IPS-20b (cell line): ENCODE measurements at regions not wholly inside any gene's neighbourhood (a gene's known extent, or its start where the extent isn't known, plus 50 kb on each side); places are given as distances from the start of the nearest gene placed in this dataset.

Source experiments
- H3K27ac ChIP-seq: one replicate; pipeline ENCODE4 v1.5.1; 2013; ENCODE audit warnings: low read length
- H3K27me3 ChIP-seq: 2 replicates; pipeline ENCODE4 v1.6.1; 2013; ENCODE audit warnings: mild to moderate bottlenecking, low read length, inconsistent platforms; ENCODE audit not compliant: insufficient read depth
- H3K36me3 ChIP-seq: 2 replicates; pipeline ENCODE4 v1.6.1; 2013; ENCODE audit warnings: low read depth, mild to moderate bottlenecking, inconsistent platforms, low read length, moderate library complexity; ENCODE audit not compliant: insufficient read depth
- H3K4me1 ChIP-seq: 2 replicates; pipeline ENCODE4 v1.6.1; 2013; ENCODE audit warnings: mild to moderate bottlenecking, control low read depth, inconsistent platforms, low read length, moderate library complexity; ENCODE audit not compliant: insufficient read depth
- H3K4me3 ChIP-seq: 2 replicates; pipeline ENCODE4 v1.5.1; 2013; ENCODE audit warnings: mild to moderate bottlenecking, low read length, inconsistent platforms
- H3K9ac ChIP-seq: 2 replicates; pipeline ENCODE4 v1.6.1; 2013; ENCODE audit warnings: low read depth, mild to moderate bottlenecking, inconsistent platforms, low read length, moderate library complexity
- H3K9me3 ChIP-seq: 2 replicates; pipeline ENCODE4 v1.6.1; 2013; ENCODE audit warnings: mild to moderate bottlenecking, low read depth, low read length, inconsistent platforms; ENCODE audit not compliant: insufficient read depth

- no peaks in the 10 kb centered on the region for H3K27me3 ChIP-seq
- no peaks in the 10 kb centered on the region for H3K4me1 ChIP-seq
- no peak overlapping the region for H3K27ac ChIP-seq
- no peaks in the 10 kb centered on the region for H3K36me3 ChIP-seq
- no peaks in the 10 kb centered on the region; the same call in 1 of the 2 replicates for H3K9me3 ChIP-seq
- no peak overlapping the region for H3K4me3 ChIP-seq
- H3K9ac ChIP-seq: no peak overlapping the region
These were observed 1039.2 kb downstream of the AGBL1 start for GRCh38 chr15:87118846-87119245.

DNA sequence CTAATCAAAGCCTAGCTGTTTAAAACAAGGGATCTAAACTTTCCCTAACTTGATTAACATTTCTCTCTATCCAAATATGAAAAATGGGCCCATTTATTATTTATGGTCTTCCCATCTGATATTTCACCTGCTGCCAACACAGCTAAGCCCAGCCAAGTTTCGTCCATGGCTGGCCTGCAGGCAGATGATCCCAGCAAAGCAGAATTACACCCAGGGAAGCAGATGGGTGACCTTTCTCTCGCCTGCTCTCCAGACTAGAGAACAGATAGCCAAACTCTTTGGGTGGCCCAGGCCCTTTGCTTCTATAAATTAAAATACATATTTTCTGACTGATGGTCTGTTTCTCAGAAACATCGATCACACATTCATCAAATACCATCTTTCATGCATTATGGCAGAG is 1038.8 kb downstream of the AGBL1 start:
- Histone ChIP-seq H3K36me3 (no peaks in the 10 kb centered on the region), H3K9ac (no peak overlapping the region), H3K27me3 (no peaks in the 10 kb centered on the region), H3K27ac (no peak overlapping the region), H3K4me3 (no peak overlapping the region), H3K4me1 (no peaks in the 10 kb centered on the region), H3K9me3 (no peaks in the 10 kb centered on the region; the same call in 1 of the 2 replicates)

GRCh38 chr15:87115795-87116194 is 1036.1 kb downstream of the AGBL1 start:
- no peaks in the 10 kb centered on the region for H3K4me1 ChIP-seq
- H3K36me3 ChIP-seq: no peaks in the 10 kb centered on the region
- H3K27ac ChIP-seq: no peak overlapping the region
- no peak overlapping the region for H3K4me3 ChIP-seq
- no peaks in the 10 kb centered on the region; the same call in 1 of the 2 replicates for H3K9me3 ChIP-seq
- H3K27me3 ChIP-seq: no peaks in the 10 kb centered on the region
- no peak overlapping the region for H3K9ac ChIP-seq

DNA sequence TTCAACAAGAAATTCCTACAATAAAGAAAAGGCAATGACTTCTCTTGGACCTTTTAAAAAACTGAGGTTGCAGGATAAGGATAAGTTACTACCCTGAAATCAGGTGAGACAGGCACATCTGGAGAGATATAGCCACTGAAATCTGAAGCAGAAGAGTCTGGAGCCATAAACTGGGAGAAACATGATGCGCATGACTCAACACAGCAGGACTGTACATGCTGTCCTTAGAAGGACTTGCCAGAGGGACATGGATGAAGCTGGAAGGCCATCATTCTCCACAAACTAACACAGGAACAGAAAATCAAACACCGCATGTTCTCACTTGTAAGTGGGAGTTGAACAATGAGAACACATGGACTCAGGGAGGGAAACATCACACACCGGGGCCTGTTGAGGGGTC is 1020.2 kb downstream of the AGBL1 start:
- Histone ChIP-seq H3K9me3 (no peaks in the 10 kb centered on the region), H3K9ac (no peak overlapping the region), H3K27ac (no peak overlapping the region), H3K4me3 (no peak overlapping the region), H3K36me3 (no peaks in the 10 kb centered on the region), H3K27me3 (no peaks in the 10 kb centered on the region), H3K4me1 (no peaks in the 10 kb centered on the region)

- no peak overlapping the region for H3K27ac ChIP-seq
These were observed 1009.9 kb downstream of the AGBL1 start for GRCh38 chr15:87089551-87089950.

DNA sequence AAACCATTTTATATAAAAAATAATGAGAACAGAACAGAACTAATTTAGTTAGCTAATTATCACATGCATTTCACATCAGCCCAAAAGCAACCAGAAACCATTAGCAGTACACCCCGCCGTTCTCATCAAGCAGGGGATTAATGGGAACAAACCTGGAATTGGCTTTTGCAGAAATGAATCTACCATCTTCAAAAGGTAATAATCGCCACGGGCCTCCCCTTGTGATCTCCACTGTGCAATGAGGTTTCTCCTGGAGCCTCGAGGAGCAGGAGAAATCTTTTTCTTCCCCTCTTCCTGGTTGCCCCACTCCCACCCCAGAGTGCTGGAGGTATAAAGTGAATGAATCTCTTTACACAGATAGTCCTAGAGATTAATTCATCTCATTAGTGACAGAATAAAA is 1003.5 kb downstream of the AGBL1 start:
- no peak overlapping the region for H3K4me3 ChIP-seq
- H3K9me3 ChIP-seq: no peaks in the 10 kb centered on the region
- no peaks in the 10 kb centered on the region for H3K27me3 ChIP-seq
- H3K9ac ChIP-seq: no peak overlapping the region
- H3K36me3 ChIP-seq: no peaks in the 10 kb centered on the region
- no peak overlapping the region for H3K27ac ChIP-seq
- no peaks in the 10 kb centered on the region for H3K4me1 ChIP-seq

More at GRCh38 chr15:87089551-87089950, 1009.9 kb downstream of the AGBL1 start:
- H3K9me3 ChIP-seq: no peaks in the 10 kb centered on the region; the same call in 1 of the 2 replicates
- no peaks in the 10 kb centered on the region for H3K4me1 ChIP-seq
- H3K36me3 ChIP-seq: no peaks in the 10 kb centered on the region
- H3K9ac ChIP-seq: no peak overlapping the region
- H3K27me3 ChIP-seq: no peaks in the 10 kb centered on the region
- H3K4me3 ChIP-seq: no peak overlapping the region

- H3K9ac ChIP-seq: no peak overlapping the region
- no peaks in the 10 kb centered on the region for H3K36me3 ChIP-seq
- H3K9me3 ChIP-seq: no peaks in the 10 kb centered on the region
- no peak overlapping the region for H3K27ac ChIP-seq
- H3K27me3 ChIP-seq: no peaks in the 10 kb centered on the region
- H3K4me3 ChIP-seq: no peak overlapping the region
- H3K4me1 ChIP-seq: no peaks in the 10 kb centered on the region
These were observed 1002.9 kb downstream of the AGBL1 start for GRCh38 chr15:87082581-87082980.

DNA sequence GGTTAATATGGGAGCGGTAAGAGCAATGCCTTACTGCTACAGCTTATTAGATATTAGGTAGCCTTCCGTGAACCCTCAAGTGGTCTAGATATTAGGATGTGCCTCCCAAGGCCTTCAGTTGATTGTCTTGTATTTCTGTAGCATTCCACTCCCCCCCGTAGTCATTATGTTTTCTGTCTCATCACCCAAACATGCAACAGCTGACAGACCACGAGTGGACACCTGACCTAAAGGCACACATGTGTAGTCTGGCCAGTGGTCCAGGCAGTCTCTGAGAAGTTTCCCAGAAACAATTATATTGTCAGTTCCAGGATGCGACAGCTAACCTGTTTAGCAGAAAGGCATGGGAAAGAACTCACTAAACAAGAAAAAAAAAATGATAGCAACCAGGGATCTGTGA is 1000.9 kb downstream of the AGBL1 start:
- H3K36me3 ChIP-seq: no peaks in the 10 kb centered on the region
- H3K4me3 ChIP-seq: no peak overlapping the region
- no peaks in the 10 kb centered on the region for H3K4me1 ChIP-seq
- H3K9ac ChIP-seq: no peak overlapping the region
- H3K27ac ChIP-seq: no peak overlapping the region
- H3K27me3 ChIP-seq: no peaks in the 10 kb centered on the region
- no peaks in the 10 kb centered on the region for H3K9me3 ChIP-seq
